ENCODE measurements at regions not wholly inside any gene's neighbourhood (a gene's known extent, or its start where the extent isn't known, plus 50 kb on each side); places are given as distances from the start of the nearest gene placed in this dataset.

- Mint-ChIP-seq H3K36me3 (ENCODE audit: low read depth) (no peaks in the 10 kb centered on the region), H3K9me3 (peaks cover 14% of the 10 kb centered on the region), H3K4me3 (no peak overlapping the region), H3K27ac (no peak overlapping the region), H3K27me3 (no peaks in the 10 kb centered on the region), H3K4me1 (ENCODE audit: low read depth) (no peaks in the 10 kb centered on the region)
- no peak for DNase-seq
These were observed 112.4 kb downstream of the TENT5A start for GRCh38 chr6:81640126-81640525.

GRCh38 chr6:81638366-81638765 lies 114.1 kb downstream of the TENT5A start:
- no peak overlapping the region for H3K27ac Mint-ChIP-seq
- H3K4me3 Mint-ChIP-seq: no peak overlapping the region
- no peaks in the 10 kb centered on the region for H3K36me3 Mint-ChIP-seq (ENCODE audit: low read depth)
- no peak for DNase-seq
- no peaks in the 10 kb centered on the region for H3K4me1 Mint-ChIP-seq (ENCODE audit: low read depth)
- no peaks in the 10 kb centered on the region for H3K27me3 Mint-ChIP-seq
- peaks cover 14% of the 10 kb centered on the region for H3K9me3 Mint-ChIP-seq

DNA sequence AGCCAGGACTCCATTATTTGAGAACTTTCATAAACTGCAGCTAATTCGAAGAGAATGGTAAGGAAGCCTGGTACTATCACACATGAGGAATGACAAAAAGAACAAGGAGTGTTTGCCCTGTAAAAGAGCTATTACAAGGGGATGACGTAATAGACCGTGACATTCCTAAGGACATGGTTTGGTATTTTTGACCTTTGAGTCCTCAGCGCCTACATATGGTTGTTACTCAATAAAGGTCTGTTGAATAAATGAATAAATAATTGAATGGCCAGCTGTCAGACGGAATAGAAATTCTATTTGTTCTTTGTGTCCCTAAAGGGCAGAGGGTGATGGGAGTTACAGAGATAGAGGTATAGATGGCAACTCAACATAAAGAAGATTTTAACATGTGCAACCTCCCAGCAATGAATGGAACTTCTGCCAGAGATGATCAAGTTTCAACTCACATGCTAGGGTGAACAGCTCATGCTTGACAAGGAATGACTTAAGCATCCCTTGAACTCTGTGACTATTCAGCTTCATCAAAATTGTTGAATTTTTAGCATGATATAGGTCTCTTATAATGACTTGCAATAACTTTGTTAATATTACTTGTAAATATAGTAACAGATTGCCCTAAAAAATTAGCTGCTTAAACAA lies 115.4 kb downstream of the TENT5A start:
- peaks cover 12% of the 10 kb centered on the region for H3K9me3 Mint-ChIP-seq
- no peaks in the 10 kb centered on the region for H3K36me3 Mint-ChIP-seq (ENCODE audit: low read depth)
- no peaks in the 10 kb centered on the region for H3K4me1 Mint-ChIP-seq (ENCODE audit: low read depth)
- H3K27ac Mint-ChIP-seq: no peak overlapping the region
- no peaks in the 10 kb centered on the region for H3K27me3 Mint-ChIP-seq
- no peak for DNase-seq
- no peak overlapping the region for H3K4me3 Mint-ChIP-seq

- no peak overlapping the region for H3K4me3 Mint-ChIP-seq
- H3K4me1 Mint-ChIP-seq (ENCODE audit: low read depth): no peaks in the 10 kb centered on the region
- H3K36me3 Mint-ChIP-seq (ENCODE audit: low read depth): no peaks in the 10 kb centered on the region
- no peak for DNase-seq
- H3K27me3 Mint-ChIP-seq: no peaks in the 10 kb centered on the region
- H3K27ac Mint-ChIP-seq: no peak overlapping the region
- peaks cover 14% of the 10 kb centered on the region for H3K9me3 Mint-ChIP-seq
These were observed 118.2 kb downstream of the TENT5A start for GRCh38 chr6:81634155-81634880.

DNA sequence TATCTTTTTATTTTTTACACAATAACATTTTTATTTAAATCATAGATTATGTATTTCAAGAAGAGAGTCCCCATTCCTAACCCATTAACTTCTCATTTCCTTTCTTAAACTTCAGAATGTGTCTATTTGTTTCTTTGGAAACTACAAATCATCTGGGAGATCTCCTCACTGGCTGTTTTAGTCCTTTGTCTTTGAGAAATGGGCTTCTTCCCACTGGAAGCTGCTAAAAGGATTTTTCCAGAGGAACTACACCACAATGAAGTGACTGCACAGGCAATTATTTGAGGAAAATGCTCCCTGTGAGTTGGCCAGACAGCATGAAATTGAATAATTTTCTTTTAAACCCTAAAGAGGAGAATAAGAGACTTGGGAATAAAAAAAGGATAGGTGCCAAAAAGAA lies 119.1 kb downstream of the TENT5A start:
- no peaks in the 10 kb centered on the region for H3K36me3 Mint-ChIP-seq (ENCODE audit: low read depth)
- H3K4me3 Mint-ChIP-seq: no peak overlapping the region
- H3K27me3 Mint-ChIP-seq: no peaks in the 10 kb centered on the region
- H3K9me3 Mint-ChIP-seq: peaks cover 14% of the 10 kb centered on the region
- no peak for DNase-seq
- H3K4me1 Mint-ChIP-seq (ENCODE audit: low read depth): no peaks in the 10 kb centered on the region
- H3K27ac Mint-ChIP-seq: no peak overlapping the region

DNA sequence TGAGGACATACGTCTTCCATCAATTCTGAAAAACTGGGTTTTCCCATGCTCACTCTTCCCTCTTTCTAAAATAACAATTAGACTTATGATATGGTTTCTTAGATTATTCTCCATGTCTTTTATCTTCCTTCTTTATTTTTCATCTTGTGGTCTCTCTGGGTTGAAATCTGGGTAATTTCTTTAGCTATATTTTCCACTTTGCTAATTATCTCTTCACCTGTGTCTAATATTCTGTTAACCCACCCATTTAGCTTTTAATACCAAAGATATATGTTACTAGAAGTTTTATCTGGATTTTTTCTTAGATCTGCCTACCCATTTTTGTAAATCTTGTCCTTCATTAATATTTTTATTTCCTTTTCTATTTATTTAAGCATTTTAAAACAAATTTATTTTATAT lies 121.8 kb downstream of the TENT5A start:
- H3K4me3 Mint-ChIP-seq: no peak overlapping the region
- DNase-seq: no peak
- H3K4me1 Mint-ChIP-seq (ENCODE audit: low read depth): no peaks in the 10 kb centered on the region
- H3K9me3 Mint-ChIP-seq: peaks cover 14% of the 10 kb centered on the region
- H3K27me3 Mint-ChIP-seq: no peaks in the 10 kb centered on the region
- H3K27ac Mint-ChIP-seq: no peak overlapping the region
- no peaks in the 10 kb centered on the region for H3K36me3 Mint-ChIP-seq (ENCODE audit: low read depth)

DNA sequence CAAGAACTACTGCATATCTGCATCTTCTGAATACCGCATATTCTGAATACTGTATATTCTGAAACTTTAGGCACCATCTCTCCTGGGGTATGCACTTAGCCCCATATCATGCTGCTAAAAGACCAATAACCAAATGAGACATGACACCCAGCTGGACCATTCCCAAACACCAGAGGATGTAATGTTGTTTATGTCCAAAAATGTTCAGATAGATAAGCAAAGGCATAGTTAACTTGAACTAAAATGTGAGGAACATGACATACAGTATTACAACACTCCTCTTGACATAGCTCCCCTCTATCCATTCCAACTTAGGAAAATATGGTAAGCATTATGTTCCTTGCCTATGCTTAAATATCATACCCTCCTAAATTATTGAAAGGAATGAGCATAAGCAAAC lies 127.3 kb downstream of the TENT5A start:
- Mint-ChIP-seq H3K4me3 (no peak overlapping the region), H3K9me3 (peaks cover 7% of the 10 kb centered on the region), H3K27ac (no peak overlapping the region), H3K4me1 (ENCODE audit: low read depth) (no peaks in the 10 kb centered on the region), H3K36me3 (ENCODE audit: low read depth) (no peaks in the 10 kb centered on the region), H3K27me3 (no peaks in the 10 kb centered on the region)
- no peak for DNase-seq

- H3K4me3 Mint-ChIP-seq: no peak overlapping the region
- H3K36me3 Mint-ChIP-seq (ENCODE audit: low read depth): no peaks in the 10 kb centered on the region
- no peak overlapping the region for H3K27ac Mint-ChIP-seq
- H3K27me3 Mint-ChIP-seq: no peaks in the 10 kb centered on the region
- H3K4me1 Mint-ChIP-seq (ENCODE audit: low read depth): no peaks in the 10 kb centered on the region
- H3K9me3 Mint-ChIP-seq: peaks cover 7% of the 10 kb centered on the region
- DNase-seq: no peak
These were observed 128.0 kb downstream of the TENT5A start for GRCh38 chr6:81624453-81624852.

GRCh38 chr6:81623106-81623759 lies 129.2 kb downstream of the TENT5A start:
- DNase-seq: no peak
- Mint-ChIP-seq H3K4me1 (ENCODE audit: low read depth) (no peaks in the 10 kb centered on the region), H3K36me3 (ENCODE audit: low read depth) (no peaks in the 10 kb centered on the region), H3K27ac (no peak overlapping the region), H3K9me3 (peaks cover 7% of the 10 kb centered on the region), H3K27me3 (no peaks in the 10 kb centered on the region), H3K4me3 (no peak overlapping the region)

- no peaks in the 10 kb centered on the region for H3K27me3 Mint-ChIP-seq
- no peaks in the 10 kb centered on the region for H3K4me1 Mint-ChIP-seq (ENCODE audit: low read depth)
- no peak for DNase-seq
- peaks cover 7% of the 10 kb centered on the region for H3K9me3 Mint-ChIP-seq
- no peak overlapping the region for H3K4me3 Mint-ChIP-seq
- H3K36me3 Mint-ChIP-seq (ENCODE audit: low read depth): no peaks in the 10 kb centered on the region
- H3K27ac Mint-ChIP-seq: no peak overlapping the region
These were observed 130.6 kb downstream of the TENT5A start for GRCh38 chr6:81621816-81622395.

DNA sequence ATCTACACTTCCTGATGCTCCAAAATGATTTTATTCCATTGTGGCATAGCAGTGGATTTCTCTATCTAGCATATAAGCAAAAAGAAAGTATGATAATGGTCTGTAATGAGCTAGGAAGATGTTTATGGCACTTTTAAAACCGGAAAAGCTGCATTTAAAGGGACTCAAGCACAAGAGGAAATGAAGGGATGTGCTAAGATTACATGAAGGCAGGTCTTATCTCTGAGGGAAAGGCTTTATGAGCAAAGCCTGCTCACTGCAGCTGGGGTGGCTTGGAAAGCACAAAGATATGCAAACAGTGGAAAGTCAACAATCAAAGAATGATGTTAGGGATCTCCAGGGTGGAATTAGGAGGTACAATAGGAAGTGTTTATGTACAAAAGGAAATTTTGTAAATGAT lies 138.2 kb downstream of the TENT5A start:
- Mint-ChIP-seq H3K36me3 (ENCODE audit: low read depth) (no peaks in the 10 kb centered on the region), H3K4me3 (no peak overlapping the region), H3K27me3 (no peaks in the 10 kb centered on the region), H3K9me3 (no peaks in the 10 kb centered on the region), H3K27ac (no peak overlapping the region), H3K4me1 (ENCODE audit: low read depth) (peaks cover 2% of the 10 kb centered on the region)
- DNase-seq: no peak

- no peaks in the 10 kb centered on the region for H3K9me3 Mint-ChIP-seq
- H3K36me3 Mint-ChIP-seq (ENCODE audit: low read depth): no peaks in the 10 kb centered on the region
- no peak for DNase-seq
- H3K4me3 Mint-ChIP-seq: no peak overlapping the region
- H3K27ac Mint-ChIP-seq: no peak overlapping the region
- peaks cover 2% of the 10 kb centered on the region for H3K4me1 Mint-ChIP-seq (ENCODE audit: low read depth)
- H3K27me3 Mint-ChIP-seq: no peaks in the 10 kb centered on the region
These were observed 138.9 kb downstream of the TENT5A start for GRCh38 chr6:81613606-81614005.

DNA sequence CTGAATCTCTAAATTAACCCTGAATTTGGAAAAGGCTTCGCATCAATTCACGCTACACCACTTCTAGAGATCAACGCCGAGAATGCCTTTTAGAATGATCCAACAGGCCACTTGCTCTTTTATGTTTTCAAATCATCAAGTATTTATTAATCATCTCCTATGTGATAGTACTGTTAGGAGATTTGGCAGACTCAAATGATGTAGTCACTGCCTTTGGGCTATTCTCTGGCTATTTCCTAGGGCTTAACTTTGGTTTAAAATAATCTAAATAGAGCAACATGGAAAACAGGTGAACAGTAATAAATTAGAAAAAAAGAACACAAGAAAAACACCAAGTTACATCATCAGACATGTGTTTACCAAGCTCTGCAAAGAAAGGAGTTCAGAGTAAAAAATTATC lies 140.3 kb downstream of the TENT5A start:
- Mint-ChIP-seq H3K27ac (no peak overlapping the region), H3K27me3 (no peaks in the 10 kb centered on the region), H3K4me3 (no peak overlapping the region), H3K4me1 (ENCODE audit: low read depth) (peaks cover 2% of the 10 kb centered on the region), H3K36me3 (ENCODE audit: low read depth) (no peaks in the 10 kb centered on the region), H3K9me3 (no peaks in the 10 kb centered on the region)
- DNase-seq: no peak

DNA sequence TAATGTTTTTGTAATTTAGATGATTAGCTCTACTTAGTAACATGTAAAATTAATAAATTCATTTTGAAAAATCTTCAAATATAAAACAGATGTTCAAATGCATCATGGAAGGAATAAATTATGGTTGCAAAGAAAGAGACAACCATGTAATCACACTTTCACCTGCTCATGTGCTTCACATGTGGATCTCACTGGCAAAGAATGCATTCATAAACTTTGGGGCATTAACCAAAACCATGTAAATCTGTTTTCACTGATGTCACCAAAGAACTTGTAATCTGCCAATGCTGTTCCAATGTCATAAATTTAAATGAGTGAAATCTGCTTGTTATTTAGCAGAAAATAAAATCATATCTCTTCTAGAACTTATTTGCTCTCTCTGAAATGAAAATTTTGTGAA lies 142.7 kb downstream of the TENT5A start:
- Mint-ChIP-seq H3K4me1 (ENCODE audit: low read depth) (peaks cover 2% of the 10 kb centered on the region), H3K36me3 (ENCODE audit: low read depth) (no peaks in the 10 kb centered on the region), H3K9me3 (peaks cover 4% of the 10 kb centered on the region), H3K27ac (no peak overlapping the region), H3K4me3 (no peak overlapping the region), H3K27me3 (no peaks in the 10 kb centered on the region)
- no peak for DNase-seq

GRCh38 chr6:81608776-81609175 lies 143.7 kb downstream of the TENT5A start:
- DNase-seq: no peak
- Mint-ChIP-seq H3K36me3 (ENCODE audit: low read depth) (no peaks in the 10 kb centered on the region), H3K27ac (no peak overlapping the region), H3K4me1 (ENCODE audit: low read depth) (peaks cover 2% of the 10 kb centered on the region), H3K9me3 (peaks cover 7% of the 10 kb centered on the region), H3K27me3 (no peaks in the 10 kb centered on the region), H3K4me3 (no peak overlapping the region)

Data from activated T-cell treated with anti-CD3 and anti-CD28 coated beads, Interleukin-2, amount 50 U/mL, for 24 hours (primary cell).